GM19043 (cell line): ENCODE measurements at regions not wholly inside any gene's neighbourhood (a gene's known extent, or its start where the extent isn't known, plus 50 kb on each side); places are given as distances from the start of the nearest gene placed in this dataset.
"Not testable (repeated sequence)": the region's sequence is repeated elsewhere in the genome, so short reads cannot be mapped to it uniquely, and the experiment has no call there.

Experiments used
- ATAC-seq: cut with Tn5 transposase; IDR thresholded peaks from one replicate; pipeline ENCODE4 v1.9.1; 2021; ENCODE audit warnings: low read depth; ENCODE audit not compliant: unreplicated experiment

DNA sequence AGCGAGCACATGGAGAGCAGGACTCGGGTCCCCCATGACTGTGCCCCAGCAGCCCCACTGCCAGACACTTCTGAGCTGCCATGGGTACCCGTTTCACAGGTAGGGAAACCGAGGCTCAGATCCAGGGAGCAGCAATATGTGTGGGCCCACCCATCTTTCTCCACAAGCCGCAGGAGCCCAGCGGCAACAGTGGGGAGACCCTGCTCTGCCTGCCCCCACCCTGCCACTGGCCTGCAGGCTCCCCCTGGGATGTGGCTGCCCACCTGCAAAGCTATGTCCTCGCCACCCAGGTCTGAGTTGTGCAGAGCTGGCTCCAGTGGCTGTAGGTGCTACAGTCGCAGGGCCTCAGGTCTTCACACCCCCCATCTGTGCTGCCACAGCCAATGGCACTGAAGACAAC lies 50.6 kb upstream of the C1QTNF9B start:
- ATAC-seq, result no peak

DNA sequence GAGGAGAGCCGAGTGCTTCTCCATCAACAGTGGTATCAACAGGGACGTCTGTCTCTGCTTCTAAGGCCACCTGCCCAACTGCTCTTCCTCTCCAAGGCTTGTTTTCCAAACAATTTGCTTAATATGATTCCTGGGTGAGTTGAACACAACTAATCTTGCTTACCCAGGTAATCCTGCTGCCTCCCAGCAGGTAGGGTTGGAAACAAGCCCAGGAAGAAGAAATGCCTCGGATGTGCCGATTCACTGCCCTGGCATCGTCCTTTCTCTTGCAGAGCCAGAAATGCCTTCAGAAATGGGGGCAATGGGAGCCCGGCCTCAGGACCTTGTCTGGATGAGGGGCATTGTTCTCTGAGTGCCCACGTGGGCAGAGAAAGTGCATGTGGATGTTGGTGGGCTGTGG lies 51.9 kb upstream of the C1QTNF9B start:
- no peak for ATAC-seq

GRCh38 chr13:23949736-23950135 lies 52.4 kb upstream of the C1QTNF9B start:
- ATAC-seq, result no peak

DNA sequence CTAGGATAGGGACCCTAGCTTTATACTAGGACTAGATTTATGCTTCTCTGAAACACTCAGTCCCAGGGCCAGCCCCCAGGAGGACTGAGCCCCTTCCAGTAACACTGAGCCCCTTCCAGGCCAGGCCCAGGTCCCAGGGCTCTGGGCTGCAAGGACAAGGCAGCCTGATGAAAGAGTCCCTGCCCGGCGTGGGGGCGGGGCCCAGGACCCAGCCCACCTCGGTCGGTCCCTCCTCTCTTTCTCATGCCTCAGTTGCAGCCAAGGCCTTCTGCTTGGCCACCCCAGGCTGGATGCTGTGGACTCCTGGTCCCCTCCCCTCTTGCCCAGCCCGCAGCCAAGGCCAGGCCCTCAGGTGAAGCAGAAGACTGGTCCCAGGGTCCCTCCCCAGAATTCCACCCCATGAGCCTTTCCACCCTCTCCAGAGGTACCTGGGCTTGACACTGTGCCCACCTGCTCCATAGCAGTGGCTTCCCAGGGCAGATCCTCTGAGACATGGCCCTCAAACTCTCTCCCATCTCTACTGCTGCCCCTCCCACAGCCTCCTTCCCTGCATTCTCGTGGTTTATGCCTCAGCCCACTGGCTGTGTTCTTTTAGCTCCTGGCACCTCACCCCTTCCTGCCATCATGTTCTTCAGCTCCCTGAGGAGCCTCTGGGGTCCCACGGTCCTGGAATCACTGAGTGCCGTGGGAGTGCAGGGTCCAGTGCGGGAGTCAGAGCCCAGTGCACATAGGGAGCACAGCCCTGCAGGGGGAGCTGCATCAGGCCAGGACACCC lies 53.6 kb upstream of the C1QTNF9B start:
- ATAC-seq, result no peak

DNA sequence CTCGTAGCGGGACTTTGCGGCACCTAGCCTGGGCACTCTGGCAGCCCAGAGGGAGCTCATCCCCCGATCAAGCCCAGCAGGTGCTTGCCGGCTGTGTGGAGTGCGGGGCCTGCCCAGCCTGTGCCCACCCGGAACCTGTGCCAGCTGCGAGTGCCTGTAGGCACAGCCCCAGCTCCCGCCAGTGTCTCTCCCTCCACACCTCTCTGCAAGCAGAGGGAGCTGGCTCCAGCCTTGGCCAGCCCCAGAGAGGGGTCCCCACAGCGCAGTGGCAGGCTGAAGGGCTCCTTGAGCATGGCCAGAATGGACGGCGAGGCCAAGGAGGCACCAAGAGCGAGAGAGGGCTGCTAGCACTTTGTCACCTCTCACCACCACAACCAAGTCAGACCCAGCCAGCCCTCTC lies 55.5 kb upstream of the C1QTNF9B start:
- ATAC-seq, result no peak

DNA sequence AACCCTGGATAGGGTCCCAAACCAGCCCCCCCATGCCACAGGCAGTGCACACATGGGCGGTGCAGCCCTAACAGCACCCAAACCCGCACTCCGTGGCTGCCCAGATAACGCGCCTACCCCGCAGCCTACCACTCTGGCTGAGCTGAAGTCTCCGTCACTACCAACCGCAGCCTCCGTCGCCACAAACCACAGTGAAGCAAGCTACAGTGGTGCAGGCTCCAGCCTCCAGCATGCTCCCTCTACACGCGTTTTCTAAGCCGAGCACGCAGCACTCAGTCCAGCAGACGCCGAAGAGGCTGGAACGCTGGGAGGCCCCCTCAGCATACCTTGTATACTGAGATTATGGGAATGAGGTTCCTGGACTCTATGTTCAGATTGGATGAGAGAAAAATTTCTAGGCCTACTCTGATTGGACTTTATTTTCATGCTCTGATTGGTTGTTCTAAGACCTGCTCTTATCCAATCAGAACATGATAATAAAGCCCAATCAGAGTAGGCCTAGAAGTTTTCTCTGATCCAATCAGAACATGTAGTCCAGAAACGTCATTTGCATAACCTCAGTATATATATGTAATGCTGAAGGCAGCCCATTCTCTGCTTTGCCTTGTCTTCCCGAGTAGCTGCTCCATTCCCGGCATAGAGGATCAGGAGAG lies 56.7 kb upstream of the C1QTNF9B start:
- no peak for ATAC-seq

- no peak for ATAC-seq
Measured at GRCh38 chr13:23955064-23955463, 57.8 kb upstream of the C1QTNF9B start.

GRCh38 chr13:23956106-23956505 lies 58.8 kb upstream of the C1QTNF9B start:
- ATAC-seq, result no peak

GRCh38 chr13:23957981-23958380 lies 60.7 kb upstream of the C1QTNF9B start:
- no peak for ATAC-seq

GRCh38 chr13:23959231-23959862 lies 62.0 kb upstream of the C1QTNF9B start:
- ATAC-seq, result no peak

DNA sequence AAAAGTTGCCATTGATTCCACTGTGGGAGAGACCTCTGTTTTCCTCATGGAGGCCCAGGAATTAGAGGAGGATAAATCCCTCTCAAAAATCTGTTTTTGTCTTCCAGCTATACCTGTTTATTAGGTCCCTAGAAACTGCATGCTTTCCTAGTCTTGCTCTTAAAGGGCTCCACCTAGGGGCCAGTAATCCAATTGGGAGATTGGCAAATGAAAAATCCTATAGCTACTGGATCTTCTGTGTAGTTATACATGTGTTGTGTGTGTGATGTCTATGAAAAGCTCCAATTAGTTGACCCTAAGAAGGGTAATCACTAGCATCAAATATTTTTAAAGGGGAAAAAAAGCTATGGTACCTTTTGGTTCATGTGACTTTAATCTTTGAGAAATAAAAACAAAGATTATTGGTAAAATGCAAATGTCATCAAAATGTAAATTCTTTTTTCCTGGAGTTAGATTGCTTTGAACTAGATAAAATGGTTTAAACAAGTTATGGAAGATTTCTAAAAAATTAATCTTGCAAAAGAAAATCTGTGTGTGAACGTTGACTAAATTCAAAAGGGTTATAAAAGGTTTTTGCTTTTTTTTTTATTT lies 63.4 kb upstream of the C1QTNF9B start:
- ATAC-seq, result no peak

- no peak for ATAC-seq
Measured at GRCh38 chr13:23963184-23963931, 66.1 kb upstream of the C1QTNF9B start.

- no peak for ATAC-seq
Measured at GRCh38 chr13:23963947-23964346, 66.6 kb upstream of the C1QTNF9B start.

GRCh38 chr13:23965346-23965745 lies 68.0 kb upstream of the C1QTNF9B start:
- ATAC-seq, result no peak

GRCh38 chr13:23966221-23966690 lies 69.0 kb upstream of the C1QTNF9B start:
- ATAC-seq, result no peak

DNA sequence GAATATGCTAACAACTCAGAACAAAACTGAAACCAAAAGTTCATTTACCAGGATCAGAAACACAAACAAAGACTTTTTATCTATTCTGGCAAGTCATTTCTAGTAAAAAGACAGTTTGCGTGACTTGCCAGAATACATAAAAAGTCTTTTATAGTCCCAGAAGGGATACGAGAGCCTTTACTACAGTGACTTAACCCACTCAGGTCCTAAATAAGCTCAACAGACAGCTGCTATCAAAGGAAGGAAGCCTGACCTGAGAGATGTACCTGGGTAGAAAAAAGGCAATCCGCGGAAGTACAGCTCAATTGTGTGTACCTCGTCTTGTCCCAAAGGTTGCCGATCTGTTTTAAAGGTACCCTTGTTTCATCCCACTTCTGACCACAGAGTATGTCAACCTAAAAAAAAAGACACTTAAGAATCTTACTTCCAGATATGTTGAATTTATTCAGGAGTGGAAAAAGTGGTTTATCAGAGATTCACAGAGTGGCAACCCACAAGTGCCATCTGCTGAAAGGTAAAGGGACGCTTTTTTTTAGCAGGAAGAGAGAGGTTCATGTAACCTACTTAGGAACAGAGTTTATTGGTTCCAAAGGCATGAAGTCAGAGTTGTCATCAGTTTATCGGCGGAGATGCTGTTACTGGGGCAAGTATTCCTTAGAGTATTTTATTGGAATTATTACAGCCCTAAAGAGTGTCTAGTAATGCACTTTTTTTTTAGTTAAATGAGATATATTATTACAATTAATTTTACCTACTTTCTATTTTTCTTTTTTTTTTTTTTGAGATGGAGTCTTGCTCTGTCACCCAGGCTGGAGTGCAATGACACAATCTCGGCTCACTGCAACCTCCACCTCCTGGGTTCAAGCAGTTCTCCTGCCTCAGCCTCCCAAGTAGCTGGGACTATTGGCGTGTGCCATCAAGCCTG lies 69.7 kb upstream of the C1QTNF9B start:
- ATAC-seq, result peak; percentile 41

DNA sequence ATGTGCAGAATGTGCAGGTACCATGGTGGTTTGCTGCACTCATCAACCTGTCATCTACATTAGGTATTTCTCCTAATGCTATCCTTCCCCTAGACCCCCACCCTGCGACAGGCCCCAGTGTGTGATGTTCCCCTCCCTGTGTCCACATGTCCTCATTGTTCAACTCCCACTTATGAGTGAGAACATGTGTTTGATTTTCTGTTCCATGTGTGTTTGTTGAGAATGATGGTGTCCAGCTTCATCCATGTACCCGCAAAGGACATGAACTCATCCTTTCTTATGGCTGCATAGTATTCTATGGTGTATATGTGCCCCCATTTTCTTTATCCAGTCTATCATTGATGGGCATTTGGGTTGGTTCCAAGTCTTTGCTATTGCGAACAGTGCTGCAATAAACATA lies 70.5 kb upstream of the C1QTNF9B start:
- ATAC-seq, result not testable (repeated sequence)

DNA sequence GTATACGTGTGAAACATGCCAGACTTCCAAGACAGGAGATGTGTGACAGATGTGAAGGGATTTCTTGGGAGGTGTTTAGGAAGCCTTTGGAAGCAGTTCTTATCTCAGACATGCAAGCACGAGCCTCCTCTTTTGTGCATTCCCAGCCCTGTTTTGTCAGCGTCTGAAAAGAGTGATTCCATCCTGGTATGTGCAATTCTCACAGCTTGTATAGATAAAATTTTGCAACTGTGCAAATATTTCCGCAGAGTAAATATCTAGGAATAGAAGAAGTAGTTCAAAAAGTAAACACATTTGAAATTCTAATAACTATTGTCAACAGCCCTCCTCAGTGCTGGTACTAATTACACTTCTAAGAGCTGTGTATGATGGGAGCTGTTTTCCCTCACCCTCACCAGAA lies 72.3 kb upstream of the C1QTNF9B start:
- ATAC-seq, result no peak

DNA sequence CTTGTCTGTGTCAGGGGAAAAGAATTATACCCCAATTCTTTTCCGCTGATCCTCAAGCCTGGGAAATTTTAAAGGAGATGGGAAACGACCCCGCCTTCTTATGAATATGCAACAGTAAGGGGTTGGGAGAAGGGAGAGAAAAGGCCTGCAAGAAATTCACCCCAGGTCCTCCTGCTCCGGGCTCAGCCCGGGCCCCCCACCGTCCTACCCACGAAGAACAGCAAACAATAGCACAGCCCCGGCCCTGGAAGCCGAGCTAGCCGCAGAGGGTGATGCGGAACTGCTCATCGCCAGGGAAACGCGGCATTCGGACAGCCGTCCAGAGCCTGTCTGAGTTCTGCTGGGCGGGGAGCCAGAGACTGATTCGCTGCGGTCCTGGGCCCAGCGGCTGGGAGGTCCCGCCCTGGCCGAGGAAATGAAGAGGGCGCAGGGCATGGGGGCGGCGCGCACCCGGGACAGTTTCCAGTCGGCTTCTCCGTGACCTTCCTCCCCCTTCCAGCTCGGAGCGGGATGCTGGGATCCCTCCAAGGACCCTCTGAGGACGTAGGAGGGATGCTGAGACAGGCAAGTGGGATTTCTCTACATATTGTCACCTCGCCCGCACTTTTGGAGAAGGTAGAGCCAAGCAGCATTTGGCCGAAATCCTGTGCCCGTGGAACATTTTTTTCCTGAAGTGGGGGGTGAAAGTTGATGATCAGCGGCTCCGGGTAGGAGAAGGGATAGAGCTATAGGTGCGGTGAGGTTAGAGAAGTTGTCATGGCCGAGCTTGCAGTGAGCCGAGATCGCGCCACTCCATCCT lies 82.3 kb upstream of the C1QTNF9B start:
- ATAC-seq, result peak; percentile 70
